NCI-H2107 treated with DMSO at 0.1 percent for 48 hours (cell line): ENCODE measurements at regions not wholly inside any gene's neighbourhood (a gene's known extent, or its start where the extent isn't known, plus 50 kb on each side); places are given as distances from the start of the nearest gene placed in this dataset.
"Not testable (repeated sequence)": the region's sequence is repeated elsewhere in the genome, so short reads cannot be mapped to it uniquely, and the experiment has no call there.

Experiments used
- DNase-seq: peaks from one replicate; lab custom pipeline; 2025; ENCODE audit not compliant: unreplicated experiment; lab: John Stamatoyannopoulos, UW

- not testable (repeated sequence) for DNase-seq
Observed at GRCh38 chr1:148279002-148279542, 127.0 kb upstream of the NBPF11 start.

GRCh38 chr1:148277865-148278279 lies 125.8 kb upstream of the NBPF11 start:
- DNase-seq, result not testable (repeated sequence)

DNA sequence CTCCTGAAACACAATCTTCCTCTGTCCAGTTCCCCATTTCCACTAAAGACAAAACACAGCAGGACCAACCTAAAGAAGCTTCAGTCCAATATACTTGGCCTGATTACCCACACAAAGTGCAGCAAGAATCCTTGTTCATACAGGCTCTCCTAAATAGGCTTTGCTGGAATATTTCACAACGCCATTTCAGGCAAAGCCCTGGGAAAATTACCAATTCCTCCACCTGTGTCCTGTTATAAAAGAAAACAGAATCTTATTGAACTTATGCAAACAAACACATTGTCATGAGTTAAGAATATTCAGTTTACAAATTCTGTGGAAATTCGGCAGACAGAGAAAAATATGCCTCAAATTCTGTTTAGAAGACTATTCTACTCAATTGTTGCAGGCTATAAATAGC lies 115.0 kb upstream of the NBPF11 start:
- not testable (repeated sequence) for DNase-seq

GRCh38 chr1:148264374-148265276 lies 112.5 kb upstream of the NBPF11 start:
- DNase-seq, result no peak

DNA sequence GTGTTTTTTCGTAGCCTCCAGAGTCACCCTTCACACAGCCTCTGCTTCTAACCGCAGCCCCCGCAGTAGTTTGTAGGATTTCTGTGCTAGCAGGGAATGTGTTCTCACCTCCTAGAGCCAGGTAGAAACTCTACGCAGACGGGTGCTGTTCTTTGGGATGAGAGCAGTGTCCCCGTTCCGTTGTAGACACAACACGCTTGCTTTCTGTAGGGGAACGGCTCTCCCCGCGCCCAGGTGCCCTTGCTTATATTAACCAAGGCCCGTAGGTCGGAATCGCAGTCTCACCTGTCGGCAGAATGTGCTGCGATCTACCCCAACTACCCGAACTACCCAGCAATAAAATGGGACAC lies 111.8 kb upstream of the NBPF11 start:
- DNase-seq, result no peak

DNA sequence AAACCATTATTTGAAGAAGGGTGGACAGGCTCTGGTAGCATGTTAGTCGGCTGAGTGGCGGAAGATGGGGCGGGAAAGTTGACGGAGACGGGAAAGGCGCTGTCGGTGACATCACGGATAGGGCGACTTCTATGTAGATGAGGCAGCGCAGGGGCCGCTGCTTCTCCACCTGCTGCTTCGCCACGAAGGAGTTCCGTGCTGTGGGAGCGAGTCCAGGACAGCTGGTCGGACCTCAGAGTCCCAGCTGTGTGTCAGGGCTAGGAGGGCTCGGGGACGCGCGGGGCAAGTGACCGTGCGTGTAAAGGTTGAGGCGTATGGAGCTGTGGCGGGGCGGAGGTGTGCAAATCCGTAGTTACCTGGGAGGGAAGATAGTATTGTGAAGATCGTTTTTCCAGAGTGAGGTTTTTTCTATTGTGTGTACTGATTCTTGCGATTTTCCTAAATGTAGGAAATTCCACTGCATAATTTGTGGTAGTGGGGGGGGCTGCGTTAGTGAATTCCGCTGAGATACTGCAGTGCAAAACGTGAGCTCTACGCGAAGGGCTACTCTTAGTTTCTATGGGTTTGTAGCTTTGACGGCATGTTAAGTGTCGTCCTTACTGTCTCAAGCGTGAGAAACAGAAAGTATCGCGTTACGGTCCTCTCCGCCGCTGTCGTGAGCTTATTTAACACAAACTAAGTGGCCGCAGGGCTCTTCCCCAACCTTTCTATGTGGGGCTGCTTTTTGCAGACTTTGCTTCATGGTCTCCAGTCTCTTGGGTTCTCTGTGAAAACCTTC lies 111.2 kb upstream of the NBPF11 start:
- peak; percentile 42 for DNase-seq

- not testable (repeated sequence) for DNase-seq
Observed at GRCh38 chr1:148261684-148262083, 109.6 kb upstream of the NBPF11 start.

GRCh38 chr1:148257886-148258285 lies 105.8 kb upstream of the NBPF11 start:
- not testable (repeated sequence) for DNase-seq

GRCh38 chr1:148254611-148255429 lies 102.7 kb upstream of the NBPF11 start:
- peak; percentile 2 for DNase-seq

GRCh38 chr1:148253808-148254207 lies 101.7 kb upstream of the NBPF11 start:
- DNase-seq, result not testable (repeated sequence)

- not testable (repeated sequence) for DNase-seq
Observed at GRCh38 chr1:148248798-148249197, 96.7 kb upstream of the NBPF11 start.

DNA sequence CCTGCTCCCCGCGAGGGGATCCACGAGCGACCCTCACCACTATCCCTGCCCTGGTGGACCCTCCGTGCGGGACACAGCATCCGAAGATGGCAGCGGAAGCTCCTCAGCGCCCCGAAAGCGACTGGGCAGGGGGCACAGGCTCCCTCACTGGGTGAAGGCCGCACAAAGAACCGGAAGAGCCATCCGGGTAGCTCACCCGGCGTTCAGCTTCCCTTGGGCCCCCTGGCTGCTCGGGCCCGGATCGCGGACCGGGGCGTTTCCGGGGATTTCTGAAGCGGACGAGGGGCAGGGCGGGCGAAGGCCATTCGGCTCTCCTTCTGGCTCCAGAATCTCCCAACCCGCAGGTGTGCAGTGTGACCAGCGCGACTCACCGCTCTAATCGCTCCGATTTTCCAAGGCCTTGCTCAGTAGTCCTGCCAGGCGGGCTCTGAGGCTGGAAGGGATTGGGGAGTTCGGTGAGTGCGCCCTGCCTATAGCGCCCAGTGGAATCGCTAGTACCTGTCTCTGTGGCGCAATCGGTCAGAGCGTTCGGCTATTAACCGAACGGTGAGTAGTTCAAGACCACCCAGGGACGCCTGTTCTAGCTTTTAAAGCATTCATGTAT lies 94.3 kb upstream of the NBPF11 start:
- DNase-seq, result not testable (repeated sequence)

- DNase-seq, result not testable (repeated sequence)
Observed at GRCh38 chr1:148245843-148246242, 93.8 kb upstream of the NBPF11 start.

- DNase-seq, result not testable (repeated sequence)
Observed at GRCh38 chr1:148245443-148245842, 93.4 kb upstream of the NBPF11 start.

DNA sequence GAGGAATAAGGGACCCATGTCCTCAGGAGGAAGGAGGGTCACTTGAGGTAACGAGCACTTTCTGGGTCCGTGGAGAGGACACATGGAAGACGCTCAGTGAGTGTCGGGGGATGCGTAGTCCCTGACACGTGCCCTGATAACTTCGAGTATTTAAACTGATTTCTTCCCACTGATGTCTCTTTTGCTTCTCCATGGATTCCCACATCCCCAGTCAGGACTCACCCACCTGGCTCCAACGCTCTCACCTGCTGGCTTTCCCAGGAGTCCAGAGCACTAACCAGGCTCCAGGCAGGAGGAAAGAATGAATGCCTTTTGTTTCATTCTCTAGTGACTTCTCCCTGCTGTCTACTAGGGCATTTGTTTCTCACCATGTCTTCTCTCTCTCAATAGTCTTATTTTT lies 81.2 kb upstream of the NBPF11 start:
- not testable (repeated sequence) for DNase-seq

DNA sequence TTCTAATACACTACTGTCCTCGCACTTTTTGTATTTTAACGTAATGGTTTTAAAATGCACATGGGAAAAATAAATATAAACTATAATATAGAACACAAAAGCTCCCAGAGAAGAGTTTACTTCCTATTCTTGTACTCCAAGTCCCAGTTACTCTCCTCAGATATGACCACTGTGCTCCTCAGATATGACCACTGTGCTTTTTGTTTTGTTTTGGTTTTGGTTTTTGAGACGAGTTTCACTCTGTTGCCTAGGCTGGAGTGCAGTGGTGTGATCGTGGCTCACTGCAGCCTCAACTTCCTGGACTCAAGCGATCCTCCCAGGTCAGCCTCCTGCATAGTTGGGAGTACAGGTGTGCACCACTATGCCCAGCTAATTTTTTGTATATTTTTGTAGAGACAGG lies 76.8 kb upstream of the NBPF11 start:
- not testable (repeated sequence) for DNase-seq

GRCh38 chr1:148222399-148223159 lies 70.5 kb upstream of the NBPF11 start:
- DNase-seq, result not testable (repeated sequence)

DNA sequence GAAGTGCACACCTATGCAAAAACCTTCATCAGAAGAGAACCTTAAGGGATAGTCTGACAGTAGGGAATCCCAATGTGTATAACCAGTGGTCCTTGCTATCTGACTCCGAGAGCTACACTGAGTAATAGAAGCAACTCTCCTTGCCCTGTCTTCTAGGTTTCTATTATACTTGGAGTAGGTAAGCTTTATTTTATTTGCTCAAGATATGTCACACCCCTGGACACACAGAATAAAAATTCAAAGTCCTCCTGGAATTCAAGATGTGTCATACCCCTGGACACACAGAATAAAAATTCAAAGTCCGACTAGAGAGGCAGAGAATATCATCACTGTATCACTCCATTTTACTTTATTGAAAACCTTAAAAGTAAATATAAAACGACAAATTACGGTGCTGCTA lies 69.5 kb upstream of the NBPF11 start:
- not testable (repeated sequence) for DNase-seq

- DNase-seq, result not testable (repeated sequence)
Observed at GRCh38 chr1:148219229-148219628, 67.1 kb upstream of the NBPF11 start.

DNA sequence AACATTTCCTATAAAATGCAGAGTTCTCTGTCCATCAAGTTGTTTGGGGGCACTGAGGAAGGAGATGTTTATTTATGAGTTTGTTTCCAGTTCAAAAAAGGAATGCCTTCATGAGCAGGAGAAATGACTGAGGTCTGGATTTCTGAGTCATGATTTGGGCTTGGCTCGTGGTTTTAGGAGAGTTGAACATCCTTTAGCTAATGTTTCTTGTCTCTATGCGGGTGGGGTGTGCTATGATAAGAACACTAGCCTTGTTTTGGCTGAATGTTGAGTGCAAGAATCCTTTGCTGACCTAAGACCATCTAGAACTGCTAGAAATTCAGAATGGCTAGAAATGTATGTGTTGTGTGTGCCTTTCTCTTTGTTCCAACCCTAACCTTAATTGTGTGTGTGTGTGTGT lies 59.1 kb upstream of the NBPF11 start:
- DNase-seq, result not testable (repeated sequence)
